HG02623 (cell line): ENCODE measurements at regions not wholly inside any gene's neighbourhood (a gene's known extent, or its start where the extent isn't known, plus 50 kb on each side); places are given as distances from the start of the nearest gene placed in this dataset.
"Not testable (repeated sequence)": the region's sequence is repeated elsewhere in the genome, so short reads cannot be mapped to it uniquely, and the experiment has no call there.

Experiments used
- ATAC-seq: cut with Tn5 transposase; IDR thresholded peaks from one replicate; pipeline ENCODE4 v1.9.1; 2021; ENCODE audit warnings: moderate library complexity; ENCODE audit not compliant: unreplicated experiment

GRCh38 chr4:84379917-84380641 is 119.0 kb downstream of the NKX6-1 start:
- no peak for ATAC-seq

- ATAC-seq = no peak
These were observed 120.1 kb downstream of the NKX6-1 start for GRCh38 chr4:84378983-84379382.

GRCh38 chr4:84378356-84378755 is 120.7 kb downstream of the NKX6-1 start:
- no peak for ATAC-seq

- ATAC-seq = no peak
These were observed 132.2 kb downstream of the NKX6-1 start for GRCh38 chr4:84366907-84367306.

- no peak for ATAC-seq
These were observed 132.9 kb downstream of the NKX6-1 start for GRCh38 chr4:84366161-84366560.

- ATAC-seq = no peak
These were observed 136.0 kb downstream of the NKX6-1 start for GRCh38 chr4:84362896-84363655.

- ATAC-seq = no peak
These were observed 156.9 kb downstream of the NKX6-1 start for GRCh38 chr4:84342161-84342560.

GRCh38 chr4:84341559-84341958 is 157.5 kb downstream of the NKX6-1 start:
- no peak for ATAC-seq

- ATAC-seq = no peak
These were observed 160.7 kb downstream of the NKX6-1 start for GRCh38 chr4:84338367-84338766.

GRCh38 chr4:84336964-84337705 is 162.0 kb downstream of the NKX6-1 start:
- ATAC-seq = no peak

- ATAC-seq = no peak
These were observed 171.6 kb downstream of the NKX6-1 start for GRCh38 chr4:84327526-84327925.

GRCh38 chr4:84325625-84326024 is 173.5 kb downstream of the NKX6-1 start:
- no peak for ATAC-seq

GRCh38 chr4:84324303-84325245 is 174.5 kb downstream of the NKX6-1 start:
- ATAC-seq = no peak

- ATAC-seq = no peak
These were observed 180.0 kb downstream of the NKX6-1 start for GRCh38 chr4:84319124-84319523.

GRCh38 chr4:84317513-84317912 is 181.6 kb downstream of the NKX6-1 start:
- ATAC-seq = no peak

GRCh38 chr4:84312426-84313012 is 186.6 kb downstream of the NKX6-1 start:
- ATAC-seq = no peak

GRCh38 chr4:84309191-84309590 is 189.9 kb downstream of the NKX6-1 start:
- ATAC-seq = no peak

- not testable (repeated sequence) for ATAC-seq
These were observed 200.3 kb downstream of the NKX6-1 start for GRCh38 chr4:84298719-84299254.

GRCh38 chr4:84298023-84298718 is 200.9 kb downstream of the NKX6-1 start:
- no peak for ATAC-seq
